Loucy (cell line): ENCODE measurements at regions not wholly inside any gene's neighbourhood (a gene's known extent, or its start where the extent isn't known, plus 50 kb on each side); places are given as distances from the start of the nearest gene placed in this dataset.

Source experiments
- H2AFZ ChIP-seq: fragments of 200-600 bp; sonication (generic); 2 replicates; pipeline ENCODE4 v1.6.0; 2016; ENCODE audit warnings: antibody characterized with exemption, mild to moderate bottlenecking, low read length, moderate library complexity
- H3F3A ChIP-seq: fragments of 200-600 bp; 2 replicates; pipeline ENCODE4 v1.6.0; 2016; ENCODE audit warnings: antibody characterized with exemption, low read depth, mild to moderate bottlenecking
- H3K27me3 ChIP-seq: fragments of 200-600 bp; sonication (generic); 2 replicates; pipeline ENCODE4 v1.6.1; 2014; ENCODE audit warnings: low read length, mild to moderate bottlenecking; ENCODE audit not compliant: insufficient read depth, poor library complexity, severe bottlenecking
- H3K36me3 ChIP-seq: fragments of 200-600 bp; sonication (generic); 2 replicates; pipeline ENCODE4 v1.6.1; 2016; ENCODE audit warnings: low read length; ENCODE audit not compliant: insufficient read depth
- H3K4me1 ChIP-seq: fragments of 200-600 bp; sonication (generic); 2 replicates; pipeline ENCODE4 v1.5.1; 2014; ENCODE audit warnings: low read length, mild to moderate bottlenecking; ENCODE audit not compliant: insufficient read depth, poor library complexity, severe bottlenecking
- H3K4me2 ChIP-seq: fragments of 200-600 bp; sonication (generic); 2 replicates; pipeline ENCODE4 v1.6.0; 2014; ENCODE audit warnings: antibody characterized with exemption, low read length, low read depth, mild to moderate bottlenecking; ENCODE audit not compliant: poor library complexity, severe bottlenecking
- H3K4me3 ChIP-seq: fragments of 200-600 bp; sonication (generic); 2 replicates; pipeline ENCODE4 v1.5.1; 2014; ENCODE audit warnings: low read length, mild to moderate bottlenecking, mixed read lengths; ENCODE audit not compliant: poor library complexity, severe bottlenecking
- H3K79me2 ChIP-seq: fragments of 200-600 bp; sonication (generic); 2 replicates; pipeline ENCODE4 v1.6.1; 2014; ENCODE audit warnings: low read length; ENCODE audit not compliant: insufficient read depth
- H3K9ac ChIP-seq: fragments of 200-600 bp; sonication (generic); 2 replicates; pipeline ENCODE4 v1.6.0; 2014; ENCODE audit warnings: mild to moderate bottlenecking, low read depth, low read length, moderate library complexity; ENCODE audit not compliant: poor library complexity, severe bottlenecking
- H3K9me2 ChIP-seq: fragments of 200-600 bp; sonication (generic); replicated peaks from 2 replicates; pipeline ENCODE4 v1.6.1; 2016; ENCODE audit warnings: low read depth, low read length, mixed read lengths
- H3K9me3 ChIP-seq: fragments of 200-600 bp; sonication (generic); 2 replicates; pipeline ENCODE4 v1.6.1; 2014; ENCODE audit warnings: mild to moderate bottlenecking, antibody characterized with exemption, low read length, low read depth; ENCODE audit not compliant: insufficient read depth
- H4K20me1 ChIP-seq: fragments of 200-600 bp; sonication (generic); 2 replicates; pipeline ENCODE4 v1.6.0; 2014; ENCODE audit warnings: antibody characterized with exemption, low read length, mild to moderate bottlenecking; ENCODE audit not compliant: insufficient read depth, poor library complexity, severe bottlenecking
- EZH2phosphoT487 ChIP-seq: fragments of 200-600 bp; IDR thresholded peaks from 2 replicates; pipeline ENCODE4 v1.6.1; 2018; ENCODE audit warnings: antibody characterized with exemption, mild to moderate bottlenecking, moderate library complexity, borderline replicate concordance
- TF ChIP-seq, protein P1 (sequence below): fragments of 200-600 bp; sonication (generic); conservative IDR thresholded peaks from 2 replicates; pipeline ENCODE4 v1.5.1; 2014; ENCODE audit warnings: mild to moderate bottlenecking, antibody characterized with exemption, low read length

- no peaks in the 10 kb centered on the region for H3K27me3 ChIP-seq
- H2AFZ ChIP-seq: no peak overlapping the region
- no peak for TF ChIP-seq EZH2phosphoT487
- TF ChIP-seq, protein P1, sequence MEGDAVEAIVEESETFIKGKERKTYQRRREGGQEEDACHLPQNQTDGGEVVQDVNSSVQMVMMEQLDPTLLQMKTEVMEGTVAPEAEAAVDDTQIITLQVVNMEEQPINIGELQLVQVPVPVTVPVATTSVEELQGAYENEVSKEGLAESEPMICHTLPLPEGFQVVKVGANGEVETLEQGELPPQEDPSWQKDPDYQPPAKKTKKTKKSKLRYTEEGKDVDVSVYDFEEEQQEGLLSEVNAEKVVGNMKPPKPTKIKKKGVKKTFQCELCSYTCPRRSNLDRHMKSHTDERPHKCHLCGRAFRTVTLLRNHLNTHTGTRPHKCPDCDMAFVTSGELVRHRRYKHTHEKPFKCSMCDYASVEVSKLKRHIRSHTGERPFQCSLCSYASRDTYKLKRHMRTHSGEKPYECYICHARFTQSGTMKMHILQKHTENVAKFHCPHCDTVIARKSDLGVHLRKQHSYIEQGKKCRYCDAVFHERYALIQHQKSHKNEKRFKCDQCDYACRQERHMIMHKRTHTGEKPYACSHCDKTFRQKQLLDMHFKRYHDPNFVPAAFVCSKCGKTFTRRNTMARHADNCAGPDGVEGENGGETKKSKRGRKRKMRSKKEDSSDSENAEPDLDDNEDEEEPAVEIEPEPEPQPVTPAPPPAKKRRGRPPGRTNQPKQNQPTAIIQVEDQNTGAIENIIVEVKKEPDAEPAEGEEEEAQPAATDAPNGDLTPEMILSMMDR: no peak
These were observed 133.2 kb upstream of the NFIB start for GRCh38 chr9:14447103-14447502.

GRCh38 chr9:14445946-14446345 lies 132.0 kb upstream of the NFIB start:
- TF ChIP-seq, protein P1: no peak
- TF ChIP-seq EZH2phosphoT487: no peak
- no peaks in the 10 kb centered on the region for H3K27me3 ChIP-seq
- H3K9me3 ChIP-seq: no peaks in the 10 kb centered on the region
- no peaks in the 10 kb centered on the region for H3K4me1 ChIP-seq
- no peaks in the 10 kb centered on the region for H3K79me2 ChIP-seq
- H3K4me2 ChIP-seq: no peak overlapping the region
- no peak overlapping the region for H2AFZ ChIP-seq
- no peaks in the 10 kb centered on the region for H4K20me1 ChIP-seq
- no peak overlapping the region for H3K9ac ChIP-seq
- no peak overlapping the region for H3K4me3 ChIP-seq
- H3K36me3 ChIP-seq: no peaks in the 10 kb centered on the region
- no peaks in the 10 kb centered on the region for H3F3A ChIP-seq
- H3K9me2 ChIP-seq: no peaks in the 10 kb centered on the region

More at GRCh38 chr9:14447103-14447502, 133.2 kb upstream of the NFIB start:
- Histone ChIP-seq H3K36me3 (no peaks in the 10 kb centered on the region), H3K4me2 (no peak overlapping the region), H3K79me2 (no peaks in the 10 kb centered on the region), H4K20me1 (no peaks in the 10 kb centered on the region), H3K9me3 (no peaks in the 10 kb centered on the region), H3K4me1 (no peaks in the 10 kb centered on the region), H3F3A (no peaks in the 10 kb centered on the region), H3K9me2 (no peaks in the 10 kb centered on the region), H3K9ac (no peak overlapping the region), H3K4me3 (no peak overlapping the region)

GRCh38 chr9:14442956-14443355 lies 129.0 kb upstream of the NFIB start:
- no peak overlapping the region for H3K9ac ChIP-seq
- H3K4me2 ChIP-seq: no peak overlapping the region
- H3K4me1 ChIP-seq: no peaks in the 10 kb centered on the region
- no peaks in the 10 kb centered on the region for H3K9me3 ChIP-seq
- H3K36me3 ChIP-seq: no peaks in the 10 kb centered on the region
- H3K27me3 ChIP-seq: no peaks in the 10 kb centered on the region
- H3K79me2 ChIP-seq: no peaks in the 10 kb centered on the region
- TF ChIP-seq EZH2phosphoT487: no peak
- TF ChIP-seq, protein P1: no peak
- no peak overlapping the region for H2AFZ ChIP-seq
- H3K9me2 ChIP-seq: no peaks in the 10 kb centered on the region
- H3K4me3 ChIP-seq: no peak overlapping the region
- no peaks in the 10 kb centered on the region for H3F3A ChIP-seq
- H4K20me1 ChIP-seq: no peaks in the 10 kb centered on the region
